Sigmoid colon (tissue), 4 donors: ENCODE measurements at regions not wholly inside any gene's neighbourhood (a gene's known extent, or its start where the extent isn't known, plus 50 kb on each side); places are given as distances from the start of the nearest gene placed in this dataset.
A peak's percentile ranks its signal among the peaks of the same experiment; 100 is the strongest.

Source experiments
- EP300 ChIP-seq, 4 donors: sonication (generic); formaldehyde crosslinking; IDR thresholded peaks; one replicate each; pipeline ENCODE4 v1.6.1; 2017; ENCODE audit warnings: antibody characterized with exemption in 4 of 4
- POLR2A ChIP-seq, 2 donors: fragments of 450-650 bp; IDR thresholded peaks; one replicate each; pipeline ENCODE4 v1.6.1; 2016; ENCODE audit warnings: antibody characterized with exemption in 2 of 2, mild to moderate bottlenecking in 2 of 2, moderate library complexity in 2 of 2
- POLR2AphosphoS5 ChIP-seq, 4 donors: sonication (generic); formaldehyde crosslinking; IDR thresholded peaks; one replicate each; pipeline ENCODE4 v1.6.1; 2017; ENCODE audit warnings: antibody characterized with exemption in 4 of 4
- TF ChIP-seq, protein P1 (sequence below), 4 experiments: fragments of 450-650 bp in 3 of 4; fragments of 200-600 bp in 1 of 4; IDR thresholded peaks; one replicate each; pipeline ENCODE4 v1.5.1; 2016 to 2019; ENCODE audit warnings: antibody characterized with exemption in 4 of 4, mild to moderate bottlenecking in 3 of 4, moderate library complexity in 2 of 4

DNA sequence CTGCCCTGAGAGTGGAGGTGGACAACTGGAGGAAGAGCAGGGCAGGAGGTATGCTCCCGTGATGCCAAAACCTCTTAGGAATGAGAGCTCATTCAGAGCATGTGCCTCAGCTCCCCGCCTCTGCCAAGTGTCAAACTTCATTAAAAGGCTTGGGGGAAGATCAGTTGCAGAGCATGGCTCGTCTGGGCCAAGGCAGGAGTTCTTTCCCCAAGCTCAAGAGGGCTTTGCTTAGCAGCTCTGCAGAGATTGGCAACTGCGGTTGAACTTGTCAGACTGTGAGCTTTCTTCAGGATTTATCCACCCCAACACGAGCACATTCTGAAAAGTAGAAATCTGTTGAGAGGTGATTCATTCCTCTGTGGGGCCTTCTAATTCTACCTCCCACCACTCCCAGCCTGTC, 248.1 kb downstream of the HS3ST3A1 start:
- TF ChIP-seq, protein P1, sequence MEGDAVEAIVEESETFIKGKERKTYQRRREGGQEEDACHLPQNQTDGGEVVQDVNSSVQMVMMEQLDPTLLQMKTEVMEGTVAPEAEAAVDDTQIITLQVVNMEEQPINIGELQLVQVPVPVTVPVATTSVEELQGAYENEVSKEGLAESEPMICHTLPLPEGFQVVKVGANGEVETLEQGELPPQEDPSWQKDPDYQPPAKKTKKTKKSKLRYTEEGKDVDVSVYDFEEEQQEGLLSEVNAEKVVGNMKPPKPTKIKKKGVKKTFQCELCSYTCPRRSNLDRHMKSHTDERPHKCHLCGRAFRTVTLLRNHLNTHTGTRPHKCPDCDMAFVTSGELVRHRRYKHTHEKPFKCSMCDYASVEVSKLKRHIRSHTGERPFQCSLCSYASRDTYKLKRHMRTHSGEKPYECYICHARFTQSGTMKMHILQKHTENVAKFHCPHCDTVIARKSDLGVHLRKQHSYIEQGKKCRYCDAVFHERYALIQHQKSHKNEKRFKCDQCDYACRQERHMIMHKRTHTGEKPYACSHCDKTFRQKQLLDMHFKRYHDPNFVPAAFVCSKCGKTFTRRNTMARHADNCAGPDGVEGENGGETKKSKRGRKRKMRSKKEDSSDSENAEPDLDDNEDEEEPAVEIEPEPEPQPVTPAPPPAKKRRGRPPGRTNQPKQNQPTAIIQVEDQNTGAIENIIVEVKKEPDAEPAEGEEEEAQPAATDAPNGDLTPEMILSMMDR (IDR thresholded peaks at IDR 0.05) = no peak
- TF ChIP-seq POLR2A (IDR thresholded peaks at IDR 0.05) = no peak
- TF ChIP-seq EP300 (IDR thresholded peaks at IDR 0.05) = peak in 1 of 4 donors; percentile 19
- TF ChIP-seq POLR2AphosphoS5 (IDR thresholded peaks at IDR 0.05) = peak in 2 of 4 donors; percentile 33 to 69
